CD4-positive, alpha-beta T cell treated with Interleukin-10 for 1 hour (primary cell): ENCODE measurements at regions not wholly inside any gene's neighbourhood (a gene's known extent, or its start where the extent isn't known, plus 50 kb on each side); places are given as distances from the start of the nearest gene placed in this dataset.

Source experiments
- DNase-seq: peaks from one replicate; pipeline ENCODE4 v3.0.0-alpha.2; 2020

GRCh38 chr9:30673132-30673531 lies 1711.3 kb upstream of the ACO1 start:
- no peak for DNase-seq

- no peak for DNase-seq
These were observed 1707.8 kb upstream of the ACO1 start for GRCh38 chr9:30676651-30677050.

DNA sequence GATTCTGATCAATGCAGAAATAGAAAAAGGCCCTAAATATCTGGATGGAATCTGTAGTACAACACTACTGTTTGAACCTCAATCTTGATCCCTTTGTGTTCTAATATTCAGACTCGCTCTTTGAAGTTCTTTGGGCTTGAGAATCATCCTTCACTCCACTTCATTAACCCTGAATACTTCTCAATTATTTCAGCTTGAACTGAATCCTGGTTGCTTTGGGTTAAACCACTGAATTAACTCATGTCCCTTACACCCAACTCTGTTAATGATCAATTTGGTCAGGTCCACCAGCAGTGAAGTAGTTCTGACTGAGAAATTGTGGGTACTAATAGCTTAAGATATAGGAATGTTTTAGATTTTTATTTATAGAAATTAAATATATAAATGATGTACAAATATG lies 1707.2 kb upstream of the ACO1 start:
- DNase-seq = no peak

- no peak for DNase-seq
These were observed 1695.6 kb upstream of the ACO1 start for GRCh38 chr9:30688801-30689200.

GRCh38 chr9:30697958-30698357 lies 1686.5 kb upstream of the ACO1 start:
- no peak for DNase-seq

DNA sequence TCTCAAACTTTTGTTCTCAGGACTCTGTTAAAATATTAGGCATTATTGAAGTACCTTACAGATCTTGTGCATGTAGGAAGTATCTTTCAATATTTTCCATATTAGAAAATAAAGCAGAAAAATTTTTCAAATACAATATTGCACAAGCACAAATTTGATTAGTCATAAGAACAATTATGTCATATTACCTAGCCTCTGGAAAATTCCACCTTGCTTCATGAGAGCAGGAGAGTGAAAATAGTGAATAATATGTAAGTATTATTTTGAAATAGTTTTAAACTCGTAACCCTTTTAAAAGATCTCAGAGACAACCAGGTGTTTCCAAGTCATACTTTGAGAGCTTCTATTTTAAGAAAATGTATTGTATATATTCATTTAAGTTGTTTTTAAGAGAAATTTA lies 1672.9 kb upstream of the ACO1 start:
- no peak for DNase-seq

DNA sequence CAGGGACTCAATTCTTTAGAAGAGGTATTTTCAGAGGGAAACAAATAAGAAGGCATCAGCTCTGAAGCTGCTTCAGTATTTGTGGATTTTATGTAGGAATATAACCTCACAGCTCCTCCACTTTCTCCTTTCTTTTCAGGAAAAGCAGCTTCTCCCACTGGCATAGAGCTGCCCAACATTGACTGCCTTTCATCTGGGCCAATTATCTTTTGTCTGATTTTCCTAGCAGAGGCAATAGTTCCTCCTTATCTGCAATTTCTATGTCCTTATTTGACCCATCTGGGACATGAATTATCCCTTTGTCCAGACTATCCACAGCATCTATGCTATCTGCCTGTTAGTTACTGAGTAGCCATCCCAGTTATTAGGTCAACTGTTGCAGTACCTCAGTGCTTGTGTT lies 1671.2 kb upstream of the ACO1 start:
- no peak for DNase-seq

- DNase-seq = no peak
These were observed 1670.1 kb upstream of the ACO1 start for GRCh38 chr9:30714389-30714788.

DNA sequence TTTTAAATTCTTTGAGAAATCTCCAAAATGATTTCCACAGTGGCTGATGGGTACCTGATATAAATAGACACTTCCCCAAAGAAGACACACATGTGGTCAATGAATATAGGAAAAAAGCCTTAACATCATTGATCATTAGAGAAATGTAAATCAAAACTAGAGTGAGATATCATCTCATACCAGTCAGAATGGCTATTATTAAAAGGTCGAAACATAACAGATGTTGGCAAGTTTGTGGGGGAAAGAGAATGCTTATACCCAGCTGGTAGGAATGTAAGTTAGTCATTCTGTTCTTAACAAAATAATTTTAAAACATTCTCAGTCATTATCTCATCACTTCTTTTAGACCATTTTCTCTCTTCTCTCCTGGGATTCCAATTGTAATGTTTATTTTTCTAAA lies 1666.0 kb upstream of the ACO1 start:
- DNase-seq = no peak

- DNase-seq = no peak
These were observed 1662.4 kb upstream of the ACO1 start for GRCh38 chr9:30722065-30722464.

DNA sequence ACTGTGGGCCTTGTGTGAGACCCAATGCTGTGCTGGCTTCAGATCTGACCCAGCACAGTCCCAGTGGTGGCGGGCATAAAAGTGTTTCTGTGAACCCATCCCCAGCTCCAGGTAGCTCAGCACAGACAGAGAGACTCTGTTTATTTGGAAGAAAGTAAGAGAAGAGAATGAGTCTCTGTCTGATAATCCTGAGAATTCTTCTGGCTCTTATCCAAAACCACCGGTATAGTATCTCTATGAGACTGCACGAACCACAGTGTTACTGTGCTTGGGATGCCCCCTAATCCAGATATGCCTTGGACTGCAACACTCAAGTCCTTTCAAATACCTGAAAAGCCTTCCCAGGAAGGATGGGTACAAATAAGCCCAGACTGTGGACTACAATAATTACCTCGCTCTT lies 1660.8 kb upstream of the ACO1 start:
- no peak for DNase-seq

GRCh38 chr9:30732060-30732459 lies 1652.4 kb upstream of the ACO1 start:
- DNase-seq = no peak

GRCh38 chr9:30744871-30745270 lies 1639.6 kb upstream of the ACO1 start:
- DNase-seq = no peak

DNA sequence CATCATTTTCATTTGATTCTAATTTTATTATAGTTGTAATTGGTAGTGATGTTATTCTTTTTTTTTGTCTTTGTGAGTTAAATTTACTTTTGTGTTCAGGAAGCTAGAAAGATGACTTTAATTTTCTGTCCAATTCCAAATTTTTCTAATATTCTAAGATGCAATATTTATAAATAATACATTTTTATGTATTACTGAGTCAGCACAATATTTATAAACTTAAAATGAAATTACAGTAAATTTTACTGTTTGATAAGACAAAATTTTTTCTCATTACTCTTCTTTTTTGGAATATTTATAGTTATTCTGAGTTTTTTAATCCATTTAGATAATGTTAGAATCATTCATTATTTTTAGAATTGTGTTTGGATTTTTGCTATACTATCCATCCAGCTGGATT lies 1637.9 kb upstream of the ACO1 start:
- DNase-seq = no peak

GRCh38 chr9:30757723-30758122 lies 1626.7 kb upstream of the ACO1 start:
- no peak for DNase-seq

- DNase-seq = no peak
These were observed 1625.6 kb upstream of the ACO1 start for GRCh38 chr9:30758726-30759446.

DNA sequence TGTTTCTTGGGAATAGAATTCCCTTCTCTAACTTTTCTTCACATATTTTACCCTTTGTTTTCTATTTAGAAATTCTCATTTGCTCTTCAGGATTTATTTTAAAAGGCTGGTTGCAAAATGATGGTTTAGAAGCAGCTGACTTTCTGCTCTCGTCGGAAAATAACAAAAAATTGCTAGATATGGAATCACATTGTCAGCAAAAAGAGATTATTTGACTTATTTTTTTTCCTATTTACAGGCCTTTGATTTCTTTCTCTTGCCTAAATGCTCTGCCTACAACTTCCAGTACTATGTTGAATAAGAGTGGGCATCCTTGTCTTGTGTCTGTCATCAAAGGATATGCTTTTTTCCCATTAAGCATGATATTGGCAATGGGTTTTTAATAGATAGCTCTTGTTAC lies 1619.1 kb upstream of the ACO1 start:
- DNase-seq = no peak

DNA sequence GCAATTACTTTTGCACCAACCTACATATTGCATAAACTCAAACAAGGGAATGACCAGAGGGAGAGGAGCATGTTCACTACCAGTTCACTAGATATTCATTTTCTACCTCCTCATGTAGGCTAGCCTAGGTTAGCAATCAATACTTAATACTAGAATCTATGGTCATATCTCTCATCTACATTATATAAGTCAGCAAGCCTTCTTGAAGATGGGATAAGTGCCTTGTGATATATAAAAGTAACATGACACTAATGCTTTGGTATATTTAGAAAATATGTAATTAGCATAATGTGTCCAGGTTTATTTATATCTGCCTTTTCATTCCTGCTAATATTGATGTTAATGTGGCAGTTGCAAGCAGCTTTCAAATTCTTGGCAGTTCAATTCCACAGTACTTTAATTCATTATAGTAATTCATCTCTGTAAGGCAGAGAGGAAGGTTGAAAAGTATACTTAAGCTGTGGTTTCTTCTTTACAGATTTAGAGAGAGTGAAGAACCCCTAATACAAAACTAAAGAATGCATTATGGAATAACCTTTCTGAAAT lies 1613.2 kb upstream of the ACO1 start:
- no peak for DNase-seq

GRCh38 chr9:30771760-30772159 lies 1612.7 kb upstream of the ACO1 start:
- no peak for DNase-seq

- no peak for DNase-seq
These were observed 1611.0 kb upstream of the ACO1 start for GRCh38 chr9:30773427-30773826.

DNA sequence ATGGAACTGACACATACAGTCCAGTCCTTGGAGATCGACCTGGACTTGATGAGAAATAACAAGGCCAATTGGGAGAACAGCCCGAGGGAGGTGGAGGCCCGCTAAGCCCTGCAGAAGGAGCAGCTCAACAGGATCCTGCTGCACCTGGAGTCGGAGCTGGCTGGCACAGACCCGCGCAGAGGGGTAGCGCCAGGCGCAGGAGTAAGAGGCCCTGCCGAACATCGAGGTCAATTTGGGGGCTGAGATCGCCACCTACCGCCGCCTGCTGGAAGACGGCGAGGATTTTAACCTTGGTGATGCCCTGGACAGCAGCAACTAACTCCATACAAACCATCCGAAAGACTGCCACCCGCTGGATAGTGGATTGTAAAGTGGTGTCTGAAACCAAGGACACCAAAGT lies 1610.1 kb upstream of the ACO1 start:
- no peak for DNase-seq

GRCh38 chr9:30775236-30775635 lies 1609.2 kb upstream of the ACO1 start:
- no peak for DNase-seq

GRCh38 chr9:30796764-30797163 lies 1587.7 kb upstream of the ACO1 start:
- DNase-seq = no peak

- DNase-seq = no peak
These were observed 1584.8 kb upstream of the ACO1 start for GRCh38 chr9:30799527-30800101.

GRCh38 chr9:30800421-30800820 lies 1584.0 kb upstream of the ACO1 start:
- no peak for DNase-seq
